ENCODE measurements at regions not wholly inside any gene's neighbourhood (a gene's known extent, or its start where the extent isn't known, plus 50 kb on each side); places are given as distances from the start of the nearest gene placed in this dataset.

DNA sequence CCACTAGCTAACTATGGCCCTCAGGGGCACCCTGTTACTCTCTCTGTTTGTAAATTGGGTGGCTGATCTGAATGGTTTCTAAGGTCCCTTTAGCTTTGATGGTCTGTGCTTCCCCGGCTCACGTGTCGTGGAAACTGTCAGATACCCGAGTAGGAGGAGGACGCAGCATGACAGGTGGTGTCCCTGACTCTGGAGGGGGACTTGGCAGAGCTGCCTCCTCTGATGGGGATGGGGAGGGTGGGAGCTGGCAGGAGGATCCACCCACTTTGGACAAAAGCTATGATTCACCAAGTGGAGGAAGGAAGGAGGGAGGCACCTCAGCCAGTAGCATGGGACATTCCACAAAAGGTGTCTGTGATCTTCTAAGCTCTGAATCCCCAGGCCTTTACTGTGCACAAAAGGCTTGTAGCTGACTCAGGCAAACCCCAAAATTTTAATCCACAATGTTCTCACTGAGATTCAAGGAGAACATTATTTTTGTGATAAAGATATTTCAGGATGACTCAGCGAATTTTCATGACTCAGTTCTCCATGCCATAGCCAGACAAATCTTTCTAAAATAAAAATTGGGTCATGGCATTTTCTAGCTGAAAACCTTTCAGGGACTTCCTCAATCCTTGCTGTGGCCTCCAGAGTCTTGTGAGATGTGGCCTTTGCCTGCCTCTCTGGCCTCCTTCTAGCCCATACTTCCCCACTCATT is 131.0 kb upstream of the BRINP1 start:
- no peak overlapping the region for H3K4me3 ChIP-seq (ENCODE audit: low read depth, poor library complexity, severe bottlenecking)
- DNase-seq (ENCODE audit: low spot score in 2 of 2), result no peak
- 84 to 89% methylated on average over 6 of the region's 6 CpGs for WGBS, 2 donors
- intact Hi-C loops (cut with DNase I; ENCODE audit: low total_unique reads), result no loop called here
- TF ChIP-seq, protein P1, sequence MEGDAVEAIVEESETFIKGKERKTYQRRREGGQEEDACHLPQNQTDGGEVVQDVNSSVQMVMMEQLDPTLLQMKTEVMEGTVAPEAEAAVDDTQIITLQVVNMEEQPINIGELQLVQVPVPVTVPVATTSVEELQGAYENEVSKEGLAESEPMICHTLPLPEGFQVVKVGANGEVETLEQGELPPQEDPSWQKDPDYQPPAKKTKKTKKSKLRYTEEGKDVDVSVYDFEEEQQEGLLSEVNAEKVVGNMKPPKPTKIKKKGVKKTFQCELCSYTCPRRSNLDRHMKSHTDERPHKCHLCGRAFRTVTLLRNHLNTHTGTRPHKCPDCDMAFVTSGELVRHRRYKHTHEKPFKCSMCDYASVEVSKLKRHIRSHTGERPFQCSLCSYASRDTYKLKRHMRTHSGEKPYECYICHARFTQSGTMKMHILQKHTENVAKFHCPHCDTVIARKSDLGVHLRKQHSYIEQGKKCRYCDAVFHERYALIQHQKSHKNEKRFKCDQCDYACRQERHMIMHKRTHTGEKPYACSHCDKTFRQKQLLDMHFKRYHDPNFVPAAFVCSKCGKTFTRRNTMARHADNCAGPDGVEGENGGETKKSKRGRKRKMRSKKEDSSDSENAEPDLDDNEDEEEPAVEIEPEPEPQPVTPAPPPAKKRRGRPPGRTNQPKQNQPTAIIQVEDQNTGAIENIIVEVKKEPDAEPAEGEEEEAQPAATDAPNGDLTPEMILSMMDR (IDR thresholded peaks at IDR 0.05), result no peak
- TF ChIP-seq POLR2A (IDR thresholded peaks at IDR 0.05), result no peak

DNA sequence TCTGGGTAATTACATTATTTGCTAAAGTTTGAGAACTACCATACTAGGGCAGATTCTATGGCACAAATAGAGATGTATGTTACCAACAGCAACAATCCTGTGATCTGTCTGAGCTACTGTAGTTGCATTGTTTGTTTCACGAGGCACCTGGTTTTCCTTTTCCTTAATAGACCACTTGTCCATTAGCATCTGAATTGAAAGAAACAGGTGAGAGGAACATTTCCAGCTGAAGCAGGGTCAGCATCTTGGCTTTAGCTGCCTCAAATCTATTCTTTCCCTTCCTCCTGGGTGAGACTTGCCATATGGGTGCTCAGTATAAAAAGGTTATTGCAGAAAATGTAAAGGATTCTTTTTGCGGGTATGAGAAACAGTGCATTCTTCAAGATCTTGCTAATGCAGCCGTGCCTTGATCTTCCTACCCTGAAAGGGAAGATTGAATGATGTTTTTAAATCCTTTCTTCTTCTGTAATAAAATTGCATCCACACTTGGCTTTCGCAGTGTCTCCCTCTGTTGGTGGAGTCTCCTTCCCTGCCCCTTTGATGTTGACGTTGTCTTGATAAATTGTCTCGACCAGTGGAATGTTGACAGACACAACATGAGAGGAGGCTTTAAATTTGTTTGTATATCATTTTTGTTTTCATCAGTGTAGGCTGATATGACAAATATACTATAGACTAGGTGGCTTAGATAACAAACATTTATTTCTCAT is 118.0 kb upstream of the BRINP1 start:
- intact Hi-C loops (cut with DNase I; ENCODE audit: low total_unique reads), result no loop called here
- TF ChIP-seq, protein P1 (IDR thresholded peaks at IDR 0.05), result no peak
- TF ChIP-seq POLR2A (IDR thresholded peaks at IDR 0.05), result no peak
- H3K4me3 ChIP-seq (ENCODE audit: low read depth, poor library complexity, severe bottlenecking), result no peak overlapping the region
- 44 to 67% methylated on average over 6 of the region's 6 CpGs for WGBS, 2 donors
- no peak for DNase-seq (ENCODE audit: low spot score in 2 of 2)

DNA sequence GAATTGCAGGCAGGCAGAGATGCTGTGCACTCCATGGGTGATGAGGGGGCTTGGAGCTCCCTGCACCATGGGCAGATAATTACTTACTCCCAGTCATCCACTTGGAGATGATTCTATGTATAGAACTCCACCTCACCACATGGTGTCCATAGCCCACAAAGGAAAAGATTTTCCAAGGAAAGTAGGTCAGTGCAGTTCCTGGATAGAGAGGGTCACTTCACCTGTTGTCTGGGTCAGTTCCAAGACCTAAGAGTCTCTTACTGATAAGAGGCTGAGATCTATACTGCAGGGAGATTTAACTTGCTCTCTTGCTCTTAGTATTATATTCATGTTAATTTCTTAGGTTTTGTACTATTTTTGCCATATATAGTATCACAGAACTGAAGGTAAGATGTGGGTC is 113.9 kb upstream of the BRINP1 start:
- intact Hi-C loops (cut with DNase I; ENCODE audit: low total_unique reads), result no loop called here
- DNase-seq (ENCODE audit: low spot score in 2 of 2), result peak in 1 of 2 donors; percentile 61
- TF ChIP-seq, protein P1 (IDR thresholded peaks at IDR 0.05), result no peak
- TF ChIP-seq POLR2A (IDR thresholded peaks at IDR 0.05), result no peak
- H3K4me3 ChIP-seq (ENCODE audit: low read depth, poor library complexity, severe bottlenecking), result no peak overlapping the region

DNA sequence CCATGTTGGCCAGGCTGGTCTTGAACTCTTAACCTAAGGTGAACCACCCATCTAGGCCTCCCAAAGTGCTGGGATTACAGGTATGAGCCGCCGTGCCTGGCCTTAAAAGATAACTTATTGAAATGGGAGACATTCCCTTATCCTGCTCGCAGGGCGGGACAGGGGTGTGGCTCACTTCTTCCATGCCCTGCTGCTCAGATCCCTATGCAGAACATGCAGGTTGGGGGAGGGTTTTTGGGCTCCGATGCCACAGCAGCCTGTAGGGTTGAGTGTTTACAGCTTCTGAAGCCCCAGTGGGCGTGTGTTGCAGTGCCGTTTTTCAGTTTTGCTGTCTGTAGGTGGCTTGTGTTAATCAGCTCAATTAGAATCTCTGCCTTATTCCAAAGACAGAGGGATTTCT is 108.0 kb upstream of the BRINP1 start:
- intact Hi-C loops (cut with DNase I; ENCODE audit: low total_unique reads), result no loop called here
- no peak for DNase-seq (ENCODE audit: low spot score in 2 of 2)
- 86 to 88% methylated on average over 7 of the region's 7 CpGs for WGBS, 2 donors
- TF ChIP-seq, protein P1 (IDR thresholded peaks at IDR 0.05), result no peak
- TF ChIP-seq POLR2A (IDR thresholded peaks at IDR 0.05), result no peak
- no peak overlapping the region for H3K4me3 ChIP-seq (ENCODE audit: low read depth, poor library complexity, severe bottlenecking)

DNA sequence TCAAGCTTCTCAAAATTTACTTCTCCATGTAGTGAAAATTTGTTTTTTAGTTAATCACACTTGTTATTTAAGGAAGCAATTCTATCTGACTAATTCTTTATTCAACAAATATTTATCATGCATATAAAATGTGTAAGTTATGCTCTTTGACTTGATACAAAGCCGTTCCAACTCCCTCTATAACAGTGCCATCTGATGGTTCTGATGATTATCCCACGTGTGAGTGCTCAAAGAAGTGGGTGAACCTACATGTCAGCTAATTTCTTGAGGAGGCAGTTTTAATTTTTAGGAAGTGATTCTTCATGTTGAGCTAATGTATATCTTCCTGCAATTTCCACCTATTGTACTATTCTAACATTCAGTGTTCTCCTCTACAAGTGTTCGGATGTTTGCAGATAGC is 88.8 kb upstream of the BRINP1 start:
- TF ChIP-seq POLR2A (IDR thresholded peaks at IDR 0.05), result no peak
- TF ChIP-seq, protein P1 (IDR thresholded peaks at IDR 0.05), result no peak
- no peak overlapping the region for H3K4me3 ChIP-seq (ENCODE audit: low read depth, poor library complexity, severe bottlenecking)
- no peak for DNase-seq (ENCODE audit: low spot score in 2 of 2)
- WGBS, 2 donors, result 50% methylated on average over 3 of the region's 3 CpGs
- intact Hi-C loops (cut with DNase I; ENCODE audit: low total_unique reads), result no loop called here

All from lower leg skin (tissue), 4 donors.